ENCODE measurements at regions not wholly inside any gene's neighbourhood (a gene's known extent, or its start where the extent isn't known, plus 50 kb on each side); places are given as distances from the start of the nearest gene placed in this dataset.

- Histone ChIP-seq H3K9me3 (no peaks in the 10 kb centered on the region), H3K36me3 (no peaks in the 10 kb centered on the region), H3K27me3 (no peaks in the 10 kb centered on the region), H3K4me3 (ENCODE audit: low read depth in 1 of 2, low read length in 1 of 2) (no peak overlapping the region), H3K4me1 (ENCODE audit: control insufficient read depth in 1 of 2, insufficient read depth in 1 of 2, low read depth in 1 of 2, low read length in 1 of 2) (no peaks in the 10 kb centered on the region), H3K27ac (no peak overlapping the region)
- no peak for TF ChIP-seq CTCF (IDR thresholded peaks at IDR 0.05)
Measured at GRCh38 chr2:163259489-163259888, 420.9 kb upstream of the KCNH7 start.

- Histone ChIP-seq H3K9me3 (no peaks in the 10 kb centered on the region), H3K4me3 (ENCODE audit: low read depth in 1 of 2, low read length in 1 of 2) (no peak overlapping the region), H3K27me3 (no peaks in the 10 kb centered on the region), H3K36me3 (no peaks in the 10 kb centered on the region), H3K4me1 (ENCODE audit: control insufficient read depth in 1 of 2, insufficient read depth in 1 of 2, low read depth in 1 of 2, low read length in 1 of 2) (no peaks in the 10 kb centered on the region), H3K27ac (no peak overlapping the region)
- no peak for TF ChIP-seq CTCF (IDR thresholded peaks at IDR 0.05)
Measured at GRCh38 chr2:163255086-163255485, 416.5 kb upstream of the KCNH7 start.

- Histone ChIP-seq H3K9me3 (no peaks in the 10 kb centered on the region), H3K36me3 (no peaks in the 10 kb centered on the region), H3K4me3 (ENCODE audit: low read depth in 1 of 2, low read length in 1 of 2) (no peak overlapping the region), H3K27ac (no peak overlapping the region), H3K4me1 (ENCODE audit: control insufficient read depth in 1 of 2, insufficient read depth in 1 of 2, low read depth in 1 of 2, low read length in 1 of 2) (no peaks in the 10 kb centered on the region), H3K27me3 (no peaks in the 10 kb centered on the region)
- TF ChIP-seq CTCF (IDR thresholded peaks at IDR 0.05), result no peak
Measured at GRCh38 chr2:163253621-163254285, 415.2 kb upstream of the KCNH7 start.

GRCh38 chr2:163252199-163252598, 413.6 kb upstream of the KCNH7 start:
- Histone ChIP-seq H3K27me3 (no peaks in the 10 kb centered on the region), H3K27ac (no peak overlapping the region), H3K36me3 (no peaks in the 10 kb centered on the region), H3K9me3 (no peaks in the 10 kb centered on the region), H3K4me3 (ENCODE audit: low read depth in 1 of 2, low read length in 1 of 2) (no peak overlapping the region), H3K4me1 (ENCODE audit: control insufficient read depth in 1 of 2, insufficient read depth in 1 of 2, low read depth in 1 of 2, low read length in 1 of 2) (no peaks in the 10 kb centered on the region)
- no peak for TF ChIP-seq CTCF (IDR thresholded peaks at IDR 0.05)

- Histone ChIP-seq H3K4me1 (ENCODE audit: control insufficient read depth in 1 of 2, insufficient read depth in 1 of 2, low read depth in 1 of 2, low read length in 1 of 2) (no peaks in the 10 kb centered on the region), H3K27me3 (no peaks in the 10 kb centered on the region), H3K9me3 (no peaks in the 10 kb centered on the region), H3K4me3 (ENCODE audit: low read depth in 1 of 2, low read length in 1 of 2) (no peak overlapping the region), H3K36me3 (no peaks in the 10 kb centered on the region), H3K27ac (no peak overlapping the region)
- no peak for TF ChIP-seq CTCF (IDR thresholded peaks at IDR 0.05)
Measured at GRCh38 chr2:163248376-163249253, 410.0 kb upstream of the KCNH7 start.

Data from neutrophil (primary cell).